Type B pancreatic cell (in vitro differentiated cells): ENCODE measurements at regions not wholly inside any gene's neighbourhood (a gene's known extent, or its start where the extent isn't known, plus 50 kb on each side); places are given as distances from the start of the nearest gene placed in this dataset.

Source experiments
- DNase-seq: peaks from one replicate; pipeline ENCODE4 v3.0.0; 2021; ENCODE audit warnings: mixed read lengths; ENCODE audit not compliant: unreplicated experiment; ENCODE audit errors: extremely low spot score
- H3K27ac Mint-ChIP-seq: 2 replicates; pipeline ENCODE4 v1.8.0; 2021; ENCODE audit warnings: mild to moderate bottlenecking, mixed read lengths
- H3K27me3 Mint-ChIP-seq: 2 replicates; pipeline ENCODE4 v1.8.0; 2021; ENCODE audit warnings: mixed read lengths
- H3K36me3 Mint-ChIP-seq: 2 replicates; pipeline ENCODE4 v1.8.0; 2021; ENCODE audit warnings: mixed read lengths
- H3K4me1 Mint-ChIP-seq: one replicate; pipeline ENCODE4 v1.8.0; 2021; ENCODE audit warnings: mixed read lengths; ENCODE audit not compliant: unreplicated experiment
- H3K4me3 Mint-ChIP-seq: 2 replicates; pipeline ENCODE4 v1.8.0; 2021; ENCODE audit warnings: mild to moderate bottlenecking, mixed read lengths
- H3K9me3 Mint-ChIP-seq: 2 replicates; pipeline ENCODE4 v1.8.0; 2021; ENCODE audit warnings: mixed read lengths
- TF ChIP-seq, protein P1 (sequence below): fragments of 200-600 bp; sonication (generic); conservative IDR thresholded peaks from 2 replicates; pipeline ENCODE4 v1.5.0; 2021; ENCODE audit warnings: antibody characterized with exemption, mild to moderate bottlenecking

DNA sequence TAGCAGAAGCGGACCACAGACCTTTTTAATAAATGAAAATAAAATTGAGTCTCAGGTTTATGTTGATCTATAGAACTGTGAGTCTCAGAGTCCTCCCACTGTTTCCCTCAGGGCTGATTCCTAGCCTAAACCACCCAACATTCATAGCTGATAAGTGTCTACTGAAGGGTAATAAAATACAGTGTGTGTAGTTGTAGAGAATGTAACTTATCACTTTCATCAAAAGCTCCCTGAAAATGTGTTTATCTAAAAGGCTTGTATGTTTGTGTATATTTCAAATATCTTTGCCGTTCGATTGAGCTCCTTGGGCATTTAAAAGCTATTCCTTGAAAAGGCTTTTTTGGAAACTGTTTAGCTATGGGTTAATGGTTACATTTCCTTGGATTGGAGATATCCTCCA, 740.3 kb upstream of the SOX9 start:
- Mint-ChIP-seq H3K27me3 (peaks cover 4% of the 10 kb centered on the region), H3K9me3 (no peaks in the 10 kb centered on the region), H3K4me3 (no peak overlapping the region), H3K36me3 (no peaks in the 10 kb centered on the region), H3K4me1 (peaks cover 11% of the 10 kb centered on the region), H3K27ac (no peak overlapping the region)
- TF ChIP-seq, protein P1, sequence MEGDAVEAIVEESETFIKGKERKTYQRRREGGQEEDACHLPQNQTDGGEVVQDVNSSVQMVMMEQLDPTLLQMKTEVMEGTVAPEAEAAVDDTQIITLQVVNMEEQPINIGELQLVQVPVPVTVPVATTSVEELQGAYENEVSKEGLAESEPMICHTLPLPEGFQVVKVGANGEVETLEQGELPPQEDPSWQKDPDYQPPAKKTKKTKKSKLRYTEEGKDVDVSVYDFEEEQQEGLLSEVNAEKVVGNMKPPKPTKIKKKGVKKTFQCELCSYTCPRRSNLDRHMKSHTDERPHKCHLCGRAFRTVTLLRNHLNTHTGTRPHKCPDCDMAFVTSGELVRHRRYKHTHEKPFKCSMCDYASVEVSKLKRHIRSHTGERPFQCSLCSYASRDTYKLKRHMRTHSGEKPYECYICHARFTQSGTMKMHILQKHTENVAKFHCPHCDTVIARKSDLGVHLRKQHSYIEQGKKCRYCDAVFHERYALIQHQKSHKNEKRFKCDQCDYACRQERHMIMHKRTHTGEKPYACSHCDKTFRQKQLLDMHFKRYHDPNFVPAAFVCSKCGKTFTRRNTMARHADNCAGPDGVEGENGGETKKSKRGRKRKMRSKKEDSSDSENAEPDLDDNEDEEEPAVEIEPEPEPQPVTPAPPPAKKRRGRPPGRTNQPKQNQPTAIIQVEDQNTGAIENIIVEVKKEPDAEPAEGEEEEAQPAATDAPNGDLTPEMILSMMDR = no peak
- no peak for DNase-seq

DNA sequence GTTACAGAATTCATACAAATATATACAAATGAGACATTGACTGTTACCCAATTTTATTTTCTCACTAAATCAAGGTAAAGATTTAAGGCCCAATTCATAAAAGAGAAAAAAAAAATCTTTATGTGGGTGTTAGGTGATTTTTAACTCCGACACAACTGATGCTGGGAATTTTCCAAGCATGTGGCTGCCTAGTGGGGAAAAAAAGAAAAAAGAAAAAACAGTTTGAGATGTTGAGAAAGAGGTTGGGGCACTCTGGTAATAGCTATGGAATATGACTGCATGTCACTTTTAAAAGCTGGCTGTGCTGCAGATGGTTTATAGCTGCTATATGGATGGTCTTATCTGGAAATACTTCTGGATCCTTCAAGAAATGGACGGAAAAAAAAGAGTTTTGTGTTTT, 739.9 kb upstream of the SOX9 start:
- Mint-ChIP-seq H3K9me3 (no peaks in the 10 kb centered on the region), H3K27ac (no peak overlapping the region), H3K27me3 (peaks cover 4% of the 10 kb centered on the region), H3K36me3 (no peaks in the 10 kb centered on the region), H3K4me1 (peaks cover 11% of the 10 kb centered on the region), H3K4me3 (no peak overlapping the region)
- no peak for DNase-seq
- TF ChIP-seq, protein P1 = no peak

DNA sequence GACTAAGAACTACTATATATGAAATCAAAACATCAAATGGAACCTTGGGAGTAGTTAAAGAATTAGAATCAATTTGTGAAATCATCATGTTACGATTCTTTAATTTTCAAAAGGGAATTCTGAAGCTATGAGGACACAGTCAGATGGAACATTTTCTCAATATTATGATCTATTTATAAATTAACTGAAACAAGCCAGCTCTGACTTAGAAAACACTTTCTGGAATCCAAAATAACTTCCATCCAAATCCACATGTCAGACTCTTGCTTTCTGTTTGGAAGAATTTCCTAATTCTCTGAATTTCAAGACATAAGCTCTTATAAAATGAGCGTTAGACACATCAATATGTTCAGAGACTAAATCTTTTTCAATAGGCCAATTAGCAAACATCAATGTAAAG, 737.7 kb upstream of the SOX9 start:
- H3K4me1 Mint-ChIP-seq = peaks cover 11% of the 10 kb centered on the region
- peaks cover 4% of the 10 kb centered on the region for H3K27me3 Mint-ChIP-seq
- no peak overlapping the region for H3K4me3 Mint-ChIP-seq
- no peaks in the 10 kb centered on the region for H3K9me3 Mint-ChIP-seq
- H3K27ac Mint-ChIP-seq = no peak overlapping the region
- H3K36me3 Mint-ChIP-seq = no peaks in the 10 kb centered on the region
- DNase-seq = no peak
- TF ChIP-seq, protein P1 = no peak

DNA sequence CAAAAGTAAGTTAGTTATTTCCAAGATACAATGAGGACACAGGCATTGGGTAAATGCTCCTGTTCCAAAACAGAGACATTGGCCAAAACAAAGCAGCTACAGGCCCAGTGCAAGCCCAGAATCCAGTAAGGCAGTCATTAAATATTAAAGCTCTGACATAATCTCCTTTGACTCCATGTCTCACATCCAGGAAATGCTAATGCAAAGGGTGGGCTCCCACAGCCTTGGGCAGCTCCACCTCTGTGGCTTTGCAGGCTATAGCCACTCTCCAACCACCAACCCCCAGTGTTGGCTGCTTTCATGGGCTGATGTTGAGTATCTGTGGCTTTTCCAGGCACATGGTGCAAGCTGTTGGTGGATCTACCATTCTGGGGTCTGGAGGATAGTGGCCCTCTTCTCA, 733.4 kb upstream of the SOX9 start:
- H3K4me3 Mint-ChIP-seq = no peak overlapping the region
- no peak for DNase-seq
- no peaks in the 10 kb centered on the region for H3K9me3 Mint-ChIP-seq
- peaks cover 5% of the 10 kb centered on the region for H3K4me1 Mint-ChIP-seq
- TF ChIP-seq, protein P1 = no peak
- no peak overlapping the region for H3K27ac Mint-ChIP-seq
- H3K36me3 Mint-ChIP-seq = no peaks in the 10 kb centered on the region
- peaks cover 4% of the 10 kb centered on the region for H3K27me3 Mint-ChIP-seq

DNA sequence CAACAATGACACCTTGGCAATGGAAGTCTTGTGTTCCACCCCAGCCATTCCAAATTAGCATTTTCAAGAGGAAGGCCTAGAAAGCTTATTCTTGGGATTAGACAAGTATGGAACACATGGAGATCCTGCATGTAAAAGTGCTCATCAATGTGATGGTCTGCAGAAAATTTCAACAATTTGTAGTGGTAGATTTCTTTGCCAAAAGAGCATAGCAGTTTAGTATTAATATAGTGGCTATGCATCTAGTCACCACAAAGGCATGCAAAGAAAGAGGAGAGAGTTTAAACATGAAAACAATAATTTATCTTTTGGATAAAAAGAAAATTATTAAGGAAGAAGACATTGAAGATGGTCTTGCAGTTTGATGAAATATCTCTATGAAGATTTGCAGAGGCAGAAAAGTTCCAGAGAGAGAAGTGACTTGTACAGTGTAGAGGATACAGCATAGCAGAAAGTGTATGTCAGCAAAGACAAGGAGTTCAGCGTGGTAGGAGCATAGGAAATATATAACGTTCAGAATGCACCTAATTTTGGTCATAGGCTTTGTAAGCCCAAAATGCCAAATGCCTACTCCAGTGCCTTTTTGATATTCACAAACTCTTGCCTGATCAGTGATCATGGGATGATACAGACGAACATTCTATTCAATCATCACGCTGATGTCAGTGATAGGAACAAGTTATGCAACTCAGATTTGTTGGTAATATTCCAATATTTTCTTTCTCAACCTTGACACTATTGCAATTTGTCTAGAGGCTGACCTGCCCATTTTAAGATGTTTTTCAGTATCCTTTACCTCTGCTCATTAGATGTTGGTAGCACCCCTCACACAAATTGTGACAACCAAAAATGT, 727.9 kb upstream of the SOX9 start:
- no peak for DNase-seq
- TF ChIP-seq, protein P1 = no peak
- H3K36me3 Mint-ChIP-seq = no peaks in the 10 kb centered on the region
- H3K27me3 Mint-ChIP-seq = no peaks in the 10 kb centered on the region
- H3K4me3 Mint-ChIP-seq = no peak overlapping the region
- no peaks in the 10 kb centered on the region for H3K4me1 Mint-ChIP-seq
- no peak overlapping the region for H3K27ac Mint-ChIP-seq
- no peaks in the 10 kb centered on the region for H3K9me3 Mint-ChIP-seq
